ENCODE measurements at regions not wholly inside any gene's neighbourhood (a gene's known extent, or its start where the extent isn't known, plus 50 kb on each side); places are given as distances from the start of the nearest gene placed in this dataset.

- DNase-seq = no peak
Measured at GRCh38 chr6:148068437-148069061, 274.1 kb upstream of the SASH1 start.

GRCh38 chr6:148069256-148069655 is 273.4 kb upstream of the SASH1 start:
- no peak for DNase-seq

GRCh38 chr6:148074291-148074690 is 268.3 kb upstream of the SASH1 start:
- no peak for DNase-seq

- no peak for DNase-seq
Measured at GRCh38 chr6:148074738-148075137, 267.9 kb upstream of the SASH1 start.

GRCh38 chr6:148075352-148075751 is 267.3 kb upstream of the SASH1 start:
- no peak for DNase-seq

GRCh38 chr6:148076051-148076450 is 266.6 kb upstream of the SASH1 start:
- DNase-seq = no peak

GRCh38 chr6:148080315-148080714 is 262.3 kb upstream of the SASH1 start:
- no peak for DNase-seq

- DNase-seq = no peak
Measured at GRCh38 chr6:148081076-148081475, 261.6 kb upstream of the SASH1 start.

GRCh38 chr6:148082044-148082443 is 260.6 kb upstream of the SASH1 start:
- DNase-seq = no peak

- no peak for DNase-seq
Measured at GRCh38 chr6:148082696-148083095, 259.9 kb upstream of the SASH1 start.

GRCh38 chr6:148085631-148086331 is 256.9 kb upstream of the SASH1 start:
- no peak for DNase-seq

GRCh38 chr6:148086386-148086785 is 256.3 kb upstream of the SASH1 start:
- DNase-seq = no peak

- DNase-seq = no peak
Measured at GRCh38 chr6:148086843-148087242, 255.8 kb upstream of the SASH1 start.

- DNase-seq = no peak
Measured at GRCh38 chr6:148087659-148088058, 255.0 kb upstream of the SASH1 start.

GRCh38 chr6:148090326-148090725 is 252.3 kb upstream of the SASH1 start:
- no peak for DNase-seq

GRCh38 chr6:148091394-148091793 is 251.2 kb upstream of the SASH1 start:
- no peak for DNase-seq

GRCh38 chr6:148103436-148103835 is 239.2 kb upstream of the SASH1 start:
- DNase-seq = no peak

GRCh38 chr6:148104131-148104530 is 238.5 kb upstream of the SASH1 start:
- DNase-seq = no peak

- DNase-seq = no peak
Measured at GRCh38 chr6:148105695-148106094, 236.9 kb upstream of the SASH1 start.

- DNase-seq = no peak
Measured at GRCh38 chr6:148107911-148108310, 234.7 kb upstream of the SASH1 start.

GRCh38 chr6:148109732-148110131 is 232.9 kb upstream of the SASH1 start:
- no peak for DNase-seq

GRCh38 chr6:148110925-148111324 is 231.7 kb upstream of the SASH1 start:
- DNase-seq = no peak

- DNase-seq = no peak
Measured at GRCh38 chr6:148112851-148113319, 229.8 kb upstream of the SASH1 start.

GRCh38 chr6:148116001-148116400 is 226.6 kb upstream of the SASH1 start:
- DNase-seq = no peak

GRCh38 chr6:148118244-148118643 is 224.4 kb upstream of the SASH1 start:
- no peak for DNase-seq

Measured in CD4-positive, alpha-beta T cell treated with Interleukin-21 for 1 hour (primary cell).